Thoracic aorta (tissue), 2 donors: ENCODE measurements at regions not wholly inside any gene's neighbourhood (a gene's known extent, or its start where the extent isn't known, plus 50 kb on each side); places are given as distances from the start of the nearest gene placed in this dataset.

ENCODE experiments used
- ATAC-seq: fragments of 150-250 bp; one replicate; pipeline ENCODE4 v1.8.0; 2017; ENCODE audit warnings: low read depth; ENCODE audit not compliant: insufficient number of reproducible peaks, low FRiP score
- DNase-seq: peaks from one replicate; pipeline ENCODE4 v3.0.0-alpha.2; 2020; ENCODE audit warnings: low spot score
- H3K27ac ChIP-seq, 2 donors: fragments of 200-600 bp; sonication (generic); 1 replicate in 1 of 2; 2 replicates in 1 of 2; pipeline ENCODE4 v1.5.1; 2016; ENCODE audit warnings: mild to moderate bottlenecking in 2 of 2, moderate library complexity in 2 of 2
- H3K27me3 ChIP-seq: fragments of 200-600 bp; sonication (generic); replicated peaks from 2 replicates; pipeline ENCODE4 v1.6.0; 2016; ENCODE audit warnings: mild to moderate bottlenecking; ENCODE audit not compliant: insufficient read depth
- H3K36me3 ChIP-seq: fragments of 200-600 bp; sonication (generic); one replicate; pipeline ENCODE4 v1.5.1; 2016
- H3K4me1 ChIP-seq, 2 donors: fragments of 200-600 bp; sonication (generic); 1 replicate in 1 of 2; 2 replicates in 1 of 2; pipeline versions ENCODE4 v1.5.1 to v1.6.0; 2016; ENCODE audit warnings: low read depth in 2 of 2, mild to moderate bottlenecking in 1 of 2; ENCODE audit not compliant: control insufficient read depth in 1 of 2
- H3K4me3 ChIP-seq: fragments of 200-600 bp; sonication (generic); 2 replicates; pipeline ENCODE4 v1.5.1; 2016; ENCODE audit warnings: mild to moderate bottlenecking
- H3K9me3 ChIP-seq: fragments of 200-600 bp; sonication (generic); 2 replicates; pipeline ENCODE4 v1.5.1; 2016
- CTCF ChIP-seq: fragments of 200-600 bp; sonication (generic); IDR thresholded peaks from one replicate; pipeline ENCODE4 v1.5.1; 2019; ENCODE audit warnings: antibody characterized with exemption

- ATAC-seq (no peak), DNase-seq (no peak)
- H3K4me1 ChIP-seq = no peaks in the 10 kb centered on the region
- no peak for TF ChIP-seq CTCF
- no peaks in the 10 kb centered on the region for H3K27me3 ChIP-seq
- no peak overlapping the region for H3K4me3 ChIP-seq
- no peaks in the 10 kb centered on the region for H3K9me3 ChIP-seq
- no peaks in the 10 kb centered on the region for H3K36me3 ChIP-seq
- no peak overlapping the region for H3K27ac ChIP-seq
Measured at GRCh38 chr1:221180704-221181368, 301.6 kb downstream of the HLX start.

- Histone ChIP-seq H3K36me3 (no peaks in the 10 kb centered on the region), H3K4me3 (no peak overlapping the region), H3K9me3 (no peaks in the 10 kb centered on the region), H3K27me3 (no peaks in the 10 kb centered on the region), H3K4me1 (no peaks in the 10 kb centered on the region), H3K27ac (no peak overlapping the region)
- ATAC-seq (no peak), DNase-seq (no peak)
- TF ChIP-seq CTCF = no peak
Measured at GRCh38 chr1:221182791-221183533, 303.7 kb downstream of the HLX start.

GRCh38 chr1:221184131-221184794 lies 305.0 kb downstream of the HLX start:
- no peak for TF ChIP-seq CTCF
- DNase-seq (no peak), ATAC-seq (no peak)
- Histone ChIP-seq H3K27ac (no peak overlapping the region), H3K36me3 (no peaks in the 10 kb centered on the region), H3K9me3 (no peaks in the 10 kb centered on the region), H3K27me3 (no peaks in the 10 kb centered on the region), H3K4me1 (no peaks in the 10 kb centered on the region), H3K4me3 (no peak overlapping the region)

GRCh38 chr1:221187174-221187573 lies 307.9 kb downstream of the HLX start:
- no peaks in the 10 kb centered on the region for H3K9me3 ChIP-seq
- H3K36me3 ChIP-seq = no peaks in the 10 kb centered on the region
- H3K4me1 ChIP-seq = no peaks in the 10 kb centered on the region
- H3K27me3 ChIP-seq = no peaks in the 10 kb centered on the region
- TF ChIP-seq CTCF = no peak
- H3K27ac ChIP-seq = no peak overlapping the region
- no peak for ATAC-seq
- H3K4me3 ChIP-seq = no peak overlapping the region
- DNase-seq = no peak

- Histone ChIP-seq H3K4me1 (no peaks in the 10 kb centered on the region), H3K27me3 (no peaks in the 10 kb centered on the region), H3K27ac (no peak overlapping the region), H3K36me3 (no peaks in the 10 kb centered on the region), H3K9me3 (no peaks in the 10 kb centered on the region), H3K4me3 (no peak overlapping the region)
- DNase-seq (no peak), ATAC-seq (no peak)
- no peak for TF ChIP-seq CTCF
Measured at GRCh38 chr1:221188458-221188857, 309.2 kb downstream of the HLX start.
